GM10266 (cell line): ENCODE measurements at regions not wholly inside any gene's neighbourhood (a gene's known extent, or its start where the extent isn't known, plus 50 kb on each side); places are given as distances from the start of the nearest gene placed in this dataset.
"Not testable (repeated sequence)": the region's sequence is repeated elsewhere in the genome, so short reads cannot be mapped to it uniquely, and the experiment has no call there.

ENCODE experiments used
- DNase-seq: peaks from one replicate; pipeline ENCODE4 v3.0.0; 2012; ENCODE audit errors: extremely low spot score
- TF ChIP-seq, protein P1 (sequence below): IDR thresholded peaks from 2 replicates; pipeline ENCODE4 v1.5.1; 2012; ENCODE audit warnings: mild to moderate bottlenecking, low read depth; ENCODE audit not compliant: control insufficient read depth, insufficient read depth; ENCODE audit errors: missing control alignments

DNA sequence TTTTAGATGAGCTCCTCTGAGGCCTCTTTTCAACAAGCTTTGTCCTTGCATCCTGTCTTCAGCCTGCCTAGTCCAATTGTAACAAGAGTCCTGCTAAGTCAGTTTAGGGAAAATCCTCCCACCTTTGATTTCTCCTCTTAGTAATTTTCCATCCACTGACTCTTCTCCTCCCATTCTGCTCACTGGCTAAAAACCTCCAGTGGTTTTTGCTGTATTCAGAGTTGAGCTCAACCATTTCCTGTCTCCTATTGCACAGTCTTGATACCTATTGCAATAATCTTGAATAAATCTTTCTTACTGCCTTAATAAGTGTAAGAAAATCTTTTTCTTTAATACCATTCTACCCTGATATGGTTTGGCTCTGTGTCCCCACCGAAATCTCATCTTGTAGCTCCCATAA, 117.8 kb upstream of the ENPP6 start:
- TF ChIP-seq, protein P1, sequence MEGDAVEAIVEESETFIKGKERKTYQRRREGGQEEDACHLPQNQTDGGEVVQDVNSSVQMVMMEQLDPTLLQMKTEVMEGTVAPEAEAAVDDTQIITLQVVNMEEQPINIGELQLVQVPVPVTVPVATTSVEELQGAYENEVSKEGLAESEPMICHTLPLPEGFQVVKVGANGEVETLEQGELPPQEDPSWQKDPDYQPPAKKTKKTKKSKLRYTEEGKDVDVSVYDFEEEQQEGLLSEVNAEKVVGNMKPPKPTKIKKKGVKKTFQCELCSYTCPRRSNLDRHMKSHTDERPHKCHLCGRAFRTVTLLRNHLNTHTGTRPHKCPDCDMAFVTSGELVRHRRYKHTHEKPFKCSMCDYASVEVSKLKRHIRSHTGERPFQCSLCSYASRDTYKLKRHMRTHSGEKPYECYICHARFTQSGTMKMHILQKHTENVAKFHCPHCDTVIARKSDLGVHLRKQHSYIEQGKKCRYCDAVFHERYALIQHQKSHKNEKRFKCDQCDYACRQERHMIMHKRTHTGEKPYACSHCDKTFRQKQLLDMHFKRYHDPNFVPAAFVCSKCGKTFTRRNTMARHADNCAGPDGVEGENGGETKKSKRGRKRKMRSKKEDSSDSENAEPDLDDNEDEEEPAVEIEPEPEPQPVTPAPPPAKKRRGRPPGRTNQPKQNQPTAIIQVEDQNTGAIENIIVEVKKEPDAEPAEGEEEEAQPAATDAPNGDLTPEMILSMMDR, result no peak
- no peak for DNase-seq

DNA sequence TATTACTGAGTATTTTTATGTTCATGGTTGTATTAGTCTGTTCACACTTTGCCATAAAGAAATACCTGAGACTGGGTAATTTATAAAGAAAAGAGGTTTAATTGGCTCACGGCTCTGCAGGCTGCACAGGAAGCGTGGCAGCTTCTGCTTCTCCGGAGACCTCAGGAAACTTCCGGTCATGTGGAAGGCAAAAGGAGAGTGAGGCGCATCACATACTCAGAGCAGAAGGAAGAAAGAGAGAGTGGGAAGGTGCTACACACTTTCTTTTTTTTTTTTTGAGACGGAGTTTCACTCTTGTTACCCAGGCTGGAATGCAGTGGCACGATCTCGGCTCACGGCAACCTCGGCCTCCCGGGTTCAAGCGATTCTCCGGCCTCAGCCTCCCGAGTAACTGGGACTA, 115.8 kb upstream of the ENPP6 start:
- DNase-seq, result not testable (repeated sequence)

DNA sequence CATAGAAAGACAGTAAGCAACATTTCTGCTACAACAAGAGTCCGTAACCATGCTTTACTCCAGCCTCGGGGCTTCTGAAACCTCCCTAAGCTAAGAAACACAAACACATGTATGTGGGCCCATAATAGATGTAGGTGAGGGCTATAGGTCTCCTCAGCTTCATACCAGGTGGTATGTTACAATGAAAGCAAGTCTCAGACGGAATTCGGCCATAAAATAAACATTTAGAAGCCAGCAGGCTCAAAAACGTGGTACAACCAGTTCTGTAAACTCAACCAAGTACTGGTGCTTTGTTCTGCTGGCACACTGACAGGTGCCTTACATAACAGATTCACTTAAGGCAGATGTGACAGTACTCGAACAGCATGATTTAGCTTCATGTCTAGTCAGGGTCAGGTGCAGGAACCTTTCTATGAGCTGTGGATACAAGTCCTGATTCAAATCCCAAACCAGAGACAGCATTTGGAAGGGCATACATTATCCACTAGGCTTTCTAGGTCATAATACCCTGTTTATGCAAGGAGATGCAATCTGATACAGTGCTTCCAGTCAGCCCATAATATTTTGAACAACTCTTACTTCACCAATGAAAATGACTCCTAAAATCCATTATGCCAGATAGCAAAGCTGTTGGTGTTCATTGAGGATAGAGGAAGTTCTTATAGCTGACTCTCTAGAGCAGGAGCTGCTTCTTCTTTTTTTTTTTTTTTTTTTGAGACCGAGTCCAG, 113.8 kb upstream of the ENPP6 start:
- TF ChIP-seq, protein P1, result no peak
- DNase-seq, result no peak

DNA sequence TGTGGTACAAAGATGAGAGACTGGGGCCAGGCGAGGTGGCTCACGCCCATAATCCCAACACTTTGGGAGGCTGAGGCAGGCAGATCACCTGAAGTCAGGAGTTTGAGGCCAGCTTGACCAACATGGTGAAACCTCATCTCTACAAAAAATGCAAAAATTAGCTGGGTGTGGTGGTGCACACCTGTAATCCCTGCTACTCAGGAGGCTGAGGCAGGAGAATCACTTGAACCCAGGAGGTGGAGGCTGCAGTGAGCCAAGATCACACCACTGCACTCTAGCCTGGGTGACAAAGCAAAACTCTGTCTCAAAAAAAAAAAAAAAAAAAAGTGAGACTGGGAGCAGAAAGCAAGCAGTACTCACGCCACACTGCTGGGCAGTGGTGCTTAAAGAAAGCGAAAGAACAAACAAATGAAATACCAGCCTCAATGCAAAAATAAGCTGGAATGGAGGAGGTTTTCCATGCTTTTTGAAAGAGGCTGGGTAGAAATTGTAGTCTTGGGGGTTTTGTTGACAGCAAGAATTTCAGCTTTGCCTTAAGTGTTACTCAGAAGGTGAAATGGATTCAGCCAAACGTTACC, 112.9 kb upstream of the ENPP6 start:
- DNase-seq, result not testable (repeated sequence)

DNA sequence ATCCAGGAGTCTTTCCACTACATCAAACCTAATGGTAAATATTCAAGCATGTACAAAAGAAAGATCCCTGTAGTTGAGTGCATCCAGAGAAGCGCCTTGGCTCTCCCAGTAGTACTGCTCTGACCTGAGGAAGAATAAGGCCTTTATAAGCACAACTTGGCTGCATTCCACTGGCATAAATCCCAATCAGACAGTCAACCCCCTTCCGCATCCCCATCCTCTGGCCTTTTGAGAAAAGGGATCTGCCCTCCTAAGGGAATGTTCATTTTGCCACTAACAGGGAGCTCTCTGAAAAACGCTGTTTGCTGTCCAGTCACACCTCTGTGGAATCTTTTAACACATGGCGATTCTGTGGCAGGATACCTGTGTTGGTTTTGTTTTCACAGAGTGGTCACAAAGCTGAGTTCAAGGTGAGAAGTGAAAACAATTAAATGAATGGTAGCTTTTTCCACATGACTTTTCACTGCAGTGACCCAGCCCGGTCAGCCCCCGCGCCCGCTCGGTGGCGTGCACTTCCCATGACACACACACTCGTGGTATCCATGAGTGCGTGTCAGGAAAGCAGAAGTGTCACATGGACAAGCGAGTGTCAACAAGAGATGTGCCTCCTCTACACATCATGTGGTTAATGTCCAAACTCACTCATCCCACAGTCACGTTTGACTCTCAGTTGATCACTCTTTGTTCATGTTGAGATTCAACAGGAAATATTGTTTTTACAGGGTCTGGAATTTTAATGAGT, 112.2 kb upstream of the ENPP6 start:
- DNase-seq, result peak; percentile 43
- TF ChIP-seq, protein P1, result peak; percentile 41

DNA sequence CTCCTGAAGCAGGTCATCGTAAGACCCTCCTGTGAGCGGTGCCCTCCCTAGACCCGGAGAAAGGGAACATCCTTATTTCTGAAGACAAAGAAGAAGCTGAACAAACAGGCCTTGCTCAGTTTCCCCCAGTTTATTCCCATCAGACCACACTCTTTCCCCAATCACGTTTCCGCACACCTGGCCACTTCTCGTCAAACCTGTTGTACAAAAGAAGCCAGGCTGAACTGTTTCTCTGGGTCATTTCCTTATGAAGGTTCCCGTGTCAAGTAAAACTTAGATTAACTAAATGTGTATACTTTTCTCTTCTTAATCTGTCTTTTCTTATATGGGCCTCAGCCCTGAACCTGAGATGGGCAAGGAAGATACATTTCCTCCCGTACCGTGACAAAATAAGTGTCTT, 111.6 kb upstream of the ENPP6 start:
- DNase-seq, result no peak
- TF ChIP-seq, protein P1, result no peak

DNA sequence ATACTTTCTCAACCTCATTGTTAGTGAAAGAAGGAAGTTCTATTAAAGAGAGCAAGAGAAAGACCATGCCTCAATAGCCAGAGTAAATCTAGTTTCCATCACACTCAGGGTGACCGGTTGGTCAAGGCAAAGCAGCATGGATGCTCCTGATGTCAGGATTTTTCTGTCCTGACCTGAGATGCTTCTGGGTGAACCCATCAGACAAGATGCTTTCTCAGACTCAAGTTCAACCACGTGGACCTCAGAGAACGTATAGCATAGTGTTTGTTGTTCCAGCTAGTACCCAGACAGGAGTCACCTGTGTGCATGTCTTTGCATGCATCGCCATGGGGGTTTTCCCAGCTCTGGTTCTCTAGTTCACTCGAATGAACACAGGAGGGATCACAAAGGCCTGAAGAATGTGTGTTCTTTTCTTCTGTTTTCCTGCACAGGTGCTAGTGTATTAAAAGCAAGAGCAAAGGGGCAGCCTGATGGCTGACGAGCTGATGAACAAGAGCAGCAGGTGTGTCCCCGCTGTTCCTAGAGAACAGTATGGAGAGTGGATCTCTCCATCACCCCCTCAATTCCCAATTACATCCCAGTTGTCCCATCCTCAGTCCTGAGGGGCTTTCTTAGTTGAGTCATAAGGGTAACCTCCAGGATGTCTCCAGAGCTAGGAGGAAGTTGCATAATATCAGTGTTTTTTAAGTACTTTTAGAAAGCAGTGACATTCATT, 110.5 kb upstream of the ENPP6 start:
- DNase-seq, result peak; percentile 61
- TF ChIP-seq, protein P1, result no peak
